HCT116 (cell line): ENCODE measurements at regions not wholly inside any gene's neighbourhood (a gene's known extent, or its start where the extent isn't known, plus 50 kb on each side); places are given as distances from the start of the nearest gene placed in this dataset.

Experiments
- ATAC-seq: fragments of 200-7000 bp; cut with Tn5 transposase; 2 replicates; pipeline ENCODE4 v1.9.1; 2020; ENCODE audit warnings: mild to moderate bottlenecking, moderate library complexity
- BruUV-seq: library from RNA; stranded (reverse); fragments of 400-500 nt; replicated peaks from 2 replicates; lab custom pipeline; 2021; lab: Mats Ljungman, UMichigan
- CTCF ChIA-PET: fragments of 300-600 bp; sonication (Branson Sonifier 250); formaldehyde crosslinking; loops from one replicate; lab custom pipeline; 2021; ENCODE audit warnings: antibody characterized with exemption; lab: Charles Lee
- POLR2A ChIA-PET: fragments of 300-600, 350-600 bp; sonication (Branson Sonifier 250); formaldehyde crosslinking; loops from one replicate; lab custom pipeline; 2021; ENCODE audit warnings: antibody characterized with exemption; lab: Charles Lee
- RAD21 ChIA-PET, 2 experiments: fragments of 300-600 bp; sonication (Branson Sonifier 250); formaldehyde crosslinking; loops; one replicate each; lab custom pipeline; 2023; ENCODE audit warnings: low total read pairs in 2 of 2; ENCODE audit not compliant: uncharacterized antibody in 2 of 2, unreplicated experiment in 2 of 2, low non-redundant PET in 1 of 2; lab: Charles Lee
- DNase-seq: peaks from one replicate; pipeline ENCODE4 v3.0.0-alpha.2; 2010; ENCODE audit warnings: low read depth, low spot score
- H2AFZ ChIP-seq: fragments of 200-600 bp; shearing (Covaris generic), sonication (generic); 2 replicates; pipeline ENCODE4 v1.6.1; 2017; ENCODE audit warnings: low read depth, mixed run types, mixed read lengths, antibody characterized with exemption, low read length; ENCODE audit not compliant: poor library complexity, severe bottlenecking
- H3K27ac ChIP-seq: 2 replicates; pipeline ENCODE4 v1.5.1; 2012; ENCODE audit warnings: low read depth, low read length
- H3K27me3 ChIP-seq: fragments of 200-600 bp; sonication (generic); 2 replicates; pipeline ENCODE4 v1.6.1; 2016; ENCODE audit warnings: mixed run types, low read length, mixed read lengths; ENCODE audit not compliant: insufficient read depth
- H3K36me3 ChIP-seq, 2 experiments: fragments of 200-500 bp in 1 of 2; fragments of 200-600 bp in 1 of 2; sonication (Bioruptor generic) in 1 of 2; sonication (generic) in 1 of 2; 2 replicates each; pipeline versions ENCODE4 v1.5.1 to v1.6.1; 2014 to 2016; ENCODE audit warnings: low read length in 2 of 2, inconsistent platforms in 1 of 2, mixed read lengths in 1 of 2, mixed run types in 1 of 2; ENCODE audit not compliant: insufficient read depth in 2 of 2, control insufficient read depth in 1 of 2
- H3K4me1 ChIP-seq, 2 experiments: fragments of 200-600 bp in 1 of 2; sonication (generic) in 1 of 2; 2 replicates each; pipeline versions ENCODE4 v1.5.1 to v1.6.1; 2012 to 2017; ENCODE audit warnings: low read length in 2 of 2, inconsistent platforms in 1 of 2, mild to moderate bottlenecking in 1 of 2, mixed read lengths in 1 of 2, mixed run types in 1 of 2, moderate library complexity in 1 of 2; ENCODE audit not compliant: insufficient read depth in 2 of 2, control insufficient read depth in 1 of 2
- H3K4me2 ChIP-seq: fragments of 200-600 bp; sonication (generic); 2 replicates; pipeline ENCODE4 v1.6.1; 2017; ENCODE audit warnings: mixed run types, low read length, mixed read lengths
- H3K4me3 ChIP-seq, 2 experiments: fragments of 200-600 bp in 1 of 2; sonication (generic) in 1 of 2; replicated peaks in 1 of 2; 2 replicates each; pipeline ENCODE4 v1.5.1; 2011 to 2016; ENCODE audit warnings: low read length in 2 of 2, control low read depth in 1 of 2, low read depth in 1 of 2, mild to moderate bottlenecking in 1 of 2, mixed read lengths in 1 of 2, mixed run types in 1 of 2
- H3K79me2 ChIP-seq: fragments of 200-600 bp; sonication (generic); 2 replicates; pipeline ENCODE4 v1.6.1; 2017; ENCODE audit warnings: mild to moderate bottlenecking, mixed run types, low read length, moderate library complexity, mixed read lengths; ENCODE audit not compliant: insufficient read depth
- H3K9ac ChIP-seq: fragments of 200-600 bp; sonication (generic); 2 replicates; pipeline ENCODE4 v1.6.1; 2016; ENCODE audit warnings: low read length, mixed read lengths
- H3K9me2 ChIP-seq: fragments of 200-600 bp; sonication (generic), shearing (Covaris generic); 2 replicates; pipeline ENCODE4 v1.6.1; 2017; ENCODE audit warnings: mixed run types, mild to moderate bottlenecking, moderate library complexity; ENCODE audit not compliant: insufficient read depth
- H3K9me3 ChIP-seq, 2 experiments: fragments of 200-500 bp in 1 of 2; fragments of 200-600 bp in 1 of 2; sonication (Bioruptor generic) in 1 of 2; sonication (generic) in 1 of 2; 2 replicates each; pipeline ENCODE4 v1.6.1; 2014 to 2017; ENCODE audit warnings: low read length in 2 of 2, mixed read lengths in 2 of 2, inconsistent platforms in 1 of 2, low read depth in 1 of 2, mild to moderate bottlenecking in 1 of 2, mixed run types in 1 of 2, moderate library complexity in 1 of 2; ENCODE audit not compliant: control insufficient read depth in 1 of 2, insufficient read depth in 1 of 2
- H4K20me1 ChIP-seq: fragments of 200-600 bp; sonication (generic), shearing (Covaris generic); 2 replicates; pipeline ENCODE4 v1.6.1; 2017; ENCODE audit warnings: mixed run types, mild to moderate bottlenecking, moderate library complexity; ENCODE audit not compliant: insufficient read depth
- CBX3 ChIP-seq: IDR thresholded peaks from 2 replicates; pipeline ENCODE4 v1.6.1; 2012; ENCODE audit warnings: low read depth
- EZH2 ChIP-seq: fragments of 200-600 bp; sonication (generic); IDR thresholded peaks from 2 replicates; pipeline ENCODE4 v1.6.1; 2017; ENCODE audit warnings: antibody characterized with exemption, mixed run types
- POLR2AphosphoS5 ChIP-seq: IDR thresholded peaks from 2 replicates; pipeline ENCODE4 v1.6.1; 2011; ENCODE audit warnings: mild to moderate bottlenecking, low read depth, low read length, moderate library complexity
- REST ChIP-seq: IDR thresholded peaks from 2 replicates; pipeline ENCODE4 v1.6.1; 2012; ENCODE audit warnings: low read depth
- YY1 ChIP-seq: IDR thresholded peaks from 2 replicates; pipeline ENCODE4 v1.6.1; 2011; ENCODE audit warnings: low read length, low read depth, moderate library complexity, mild to moderate bottlenecking; ENCODE audit not compliant: insufficient replicate concordance; ENCODE audit errors: extremely low read depth
- ZBTB33 ChIP-seq: IDR thresholded peaks from 2 replicates; pipeline ENCODE4 v1.6.1; 2011; ENCODE audit warnings: mild to moderate bottlenecking, low read length, moderate library complexity; ENCODE audit not compliant: insufficient replicate concordance; ENCODE audit errors: extremely low read depth
- ZNF274 ChIP-seq: fragments of 200-500 bp; sonication (Bioruptor generic); IDR thresholded peaks from 2 replicates; pipeline ENCODE4 v1.6.1; 2014; ENCODE audit warnings: mild to moderate bottlenecking, low read depth, low read length, inconsistent platforms
- intact Hi-C: fragments of 100-400 bp; cut with micrococcal nuclease; formaldehyde crosslinking; loops from 2 replicates; pipeline ENCODE4 v1.10.0; 2022

- H3K27ac ChIP-seq, result no peak overlapping the region
- no TSS peak for BruUV-seq
- H3K4me1 ChIP-seq, result no peaks in the 10 kb centered on the region
- H4K20me1 ChIP-seq, result no peaks in the 10 kb centered on the region
- no peaks in the 10 kb centered on the region for H3K9me3 ChIP-seq
- no peak for DNase-seq
- H3K4me3 ChIP-seq, result no peak overlapping the region
- ChIA-PET RAD21 (no interaction called here), CTCF (no interaction called here), POLR2A (no interaction called here)
- intact Hi-C loops, result no loop called here
- no peaks in the 10 kb centered on the region for H3K9me2 ChIP-seq
- H3K36me3 ChIP-seq, result no peaks in the 10 kb centered on the region
- H2AFZ ChIP-seq, result no peak overlapping the region
- ATAC-seq, result no peak
- H3K27me3 ChIP-seq, result no peaks in the 10 kb centered on the region
- no peak overlapping the region for H3K9ac ChIP-seq
- no peak overlapping the region for H3K4me2 ChIP-seq
- TF ChIP-seq ZNF274 (no peak), ZBTB33 (no peak), YY1 (no peak), EZH2 (no peak), POLR2AphosphoS5 (no peak)
- H3K79me2 ChIP-seq, result no peaks in the 10 kb centered on the region
Measured at GRCh38 chr10:26932576-26932975, 71.8 kb upstream of the ABI1 start.

- ChIA-PET RAD21 (no interaction called here), CTCF (no interaction called here), POLR2A (interaction anchor here (0.7 kb wide), 1 partner anchor 386 kb away, joined by 3 read pairs; no protein-coding TSS in a partner anchor)
- H3K4me1 ChIP-seq, result no peaks in the 10 kb centered on the region
- DNase-seq, result no peak
- H3K36me3 ChIP-seq, result no peaks in the 10 kb centered on the region
- H3K9ac ChIP-seq, result no peak overlapping the region
- no peaks in the 10 kb centered on the region for H3K79me2 ChIP-seq
- H3K9me3 ChIP-seq, result no peaks in the 10 kb centered on the region
- H3K4me3 ChIP-seq, result no peak overlapping the region
- no peak overlapping the region for H3K27ac ChIP-seq
- no TSS peak for BruUV-seq
- intact Hi-C loops, result no loop called here
- H4K20me1 ChIP-seq, result no peaks in the 10 kb centered on the region
- no peaks in the 10 kb centered on the region for H3K9me2 ChIP-seq
- TF ChIP-seq ZBTB33 (no peak), CBX3 (no peak), REST (no peak)
- TF ChIP-seq, all 23 proteins: peak for 0
- Histone ChIP-seq H3K4me2 (no peak overlapping the region), H3K27me3 (no peaks in the 10 kb centered on the region), H2AFZ (no peak overlapping the region)
- no peak for ATAC-seq
Measured at GRCh38 chr10:26931223-26931622, 70.5 kb upstream of the ABI1 start.
